ENCODE measurements at regions not wholly inside any gene's neighbourhood (a gene's known extent, or its start where the extent isn't known, plus 50 kb on each side); places are given as distances from the start of the nearest gene placed in this dataset.

DNA sequence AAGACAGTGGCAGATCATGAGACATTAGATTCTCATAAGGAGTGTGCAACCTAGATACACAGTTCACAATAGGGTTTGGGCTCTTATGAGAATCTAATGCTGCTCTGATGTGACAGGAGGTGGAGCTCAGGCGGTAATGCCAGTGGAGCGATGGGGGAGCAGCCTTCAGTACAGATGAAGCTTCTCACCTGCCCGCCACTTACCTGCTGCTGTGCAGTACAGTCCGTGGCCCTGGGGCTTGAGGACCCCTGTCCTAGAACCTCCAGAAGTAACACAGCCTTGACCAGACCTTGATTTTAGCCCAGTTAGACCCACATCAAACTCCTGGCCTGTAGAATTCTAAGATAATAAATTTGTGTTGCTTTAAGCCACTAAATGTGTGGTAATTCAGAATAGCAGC lies 215.1 kb upstream of the MIR17HG start (continued):
- TF ChIP-seq PRDM2 (tag by site-specific recombination; IDR thresholded peaks at IDR 0.05; ENCODE audit: borderline replicate concordance): no peak

GRCh38 chr13:91132786-91133185 lies 214.7 kb upstream of the MIR17HG start:
- Histone ChIP-seq H3K4me3 (ENCODE audit: low read depth, low read length) (no peak overlapping the region), H3K36me3 (ENCODE audit: control insufficient read depth in 2 of 2, insufficient read depth in 1 of 2, low read length in 2 of 2) (no peaks in the 10 kb centered on the region), H3K4me1 (ENCODE audit: control insufficient read depth, insufficient read depth, low read length) (no peaks in the 10 kb centered on the region), H3K27ac (ENCODE audit: extremely low read depth, low read depth, low read length) (no peak overlapping the region), H3K9me3 (ENCODE audit: control insufficient read depth, insufficient read depth, low read depth, low read length) (no peaks in the 10 kb centered on the region)
- ChIA-PET CTCF (no interaction called here), POLR2A (no interaction called here)
- no peak for TF ChIP-seq ZNF792 (tag by site-specific recombination; IDR thresholded peaks at IDR 0.05)
- no peak for TF ChIP-seq ZNF146 (tag by site-specific recombination; IDR thresholded peaks at IDR 0.05)
- TF ChIP-seq ZNF248 (tag by site-specific recombination; IDR thresholded peaks at IDR 0.05): no peak
- TF ChIP-seq ZNF133 (tag by site-specific recombination; IDR thresholded peaks at IDR 0.05): no peak
- no peak for TF ChIP-seq ZNF10 (tag by site-specific recombination; IDR thresholded peaks at IDR 0.05)
- no peak for TF ChIP-seq HOXA7 (CRISPR knock-in tag; IDR thresholded peaks at IDR 0.05; ENCODE audit: borderline replicate concordance)
- no peak for TF ChIP-seq ZNF214 (tag by site-specific recombination; IDR thresholded peaks at IDR 0.05; ENCODE audit: borderline replicate concordance)
- TF ChIP-seq, protein P1, sequence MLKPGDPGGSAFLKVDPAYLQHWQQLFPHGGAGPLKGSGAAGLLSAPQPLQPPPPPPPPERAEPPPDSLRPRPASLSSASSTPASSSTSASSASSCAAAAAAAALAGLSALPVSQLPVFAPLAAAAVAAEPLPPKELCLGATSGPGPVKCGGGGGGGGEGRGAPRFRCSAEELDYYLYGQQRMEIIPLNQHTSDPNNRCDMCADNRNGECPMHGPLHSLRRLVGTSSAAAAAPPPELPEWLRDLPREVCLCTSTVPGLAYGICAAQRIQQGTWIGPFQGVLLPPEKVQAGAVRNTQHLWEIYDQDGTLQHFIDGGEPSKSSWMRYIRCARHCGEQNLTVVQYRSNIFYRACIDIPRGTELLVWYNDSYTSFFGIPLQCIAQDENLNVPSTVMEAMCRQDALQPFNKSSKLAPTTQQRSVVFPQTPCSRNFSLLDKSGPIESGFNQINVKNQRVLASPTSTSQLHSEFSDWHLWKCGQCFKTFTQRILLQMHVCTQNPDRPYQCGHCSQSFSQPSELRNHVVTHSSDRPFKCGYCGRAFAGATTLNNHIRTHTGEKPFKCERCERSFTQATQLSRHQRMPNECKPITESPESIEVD (tag by site-specific recombination; IDR thresholded peaks at IDR 0.05): no peak
- TF ChIP-seq, protein P2, sequence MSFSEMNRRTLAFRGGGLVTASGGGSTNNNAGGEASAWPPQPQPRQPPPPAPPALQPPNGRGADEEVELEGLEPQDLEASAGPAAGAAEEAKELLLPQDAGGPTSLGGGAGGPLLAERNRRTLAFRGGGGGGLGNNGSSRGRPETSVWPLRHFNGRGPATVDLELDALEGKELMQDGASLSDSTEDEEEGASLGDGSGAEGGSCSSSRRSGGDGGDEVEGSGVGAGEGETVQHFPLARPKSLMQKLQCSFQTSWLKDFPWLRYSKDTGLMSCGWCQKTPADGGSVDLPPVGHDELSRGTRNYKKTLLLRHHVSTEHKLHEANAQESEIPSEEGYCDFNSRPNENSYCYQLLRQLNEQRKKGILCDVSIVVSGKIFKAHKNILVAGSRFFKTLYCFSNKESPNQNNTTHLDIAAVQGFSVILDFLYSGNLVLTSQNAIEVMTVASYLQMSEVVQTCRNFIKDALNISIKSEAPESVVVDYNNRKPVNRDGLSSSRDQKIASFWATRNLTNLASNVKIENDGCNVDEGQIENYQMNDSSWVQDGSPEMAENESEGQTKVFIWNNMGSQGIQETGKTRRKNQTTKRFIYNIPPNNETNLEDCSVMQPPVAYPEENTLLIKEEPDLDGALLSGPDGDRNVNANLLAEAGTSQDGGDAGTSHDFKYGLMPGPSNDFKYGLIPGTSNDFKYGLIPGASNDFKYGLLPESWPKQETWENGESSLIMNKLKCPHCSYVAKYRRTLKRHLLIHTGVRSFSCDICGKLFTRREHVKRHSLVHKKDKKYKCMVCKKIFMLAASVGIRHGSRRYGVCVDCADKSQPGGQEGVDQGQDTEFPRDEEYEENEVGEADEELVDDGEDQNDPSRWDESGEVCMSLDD (tag by site-specific recombination; IDR thresholded peaks at IDR 0.05): no peak

- CTCF ChIA-PET: interaction anchor here (0.6 to 2.7 kb wide), 4 partner anchors 51 to 122 kb away, joined by 3 to 26 read pairs (median 4); no protein-coding TSS in a partner anchor
- peak; percentile 67 for TF ChIP-seq ZNF654 (tag by site-specific recombination; IDR thresholded peaks at IDR 0.05; ENCODE audit: low read depth)
- TF ChIP-seq ZNF707 (tag by site-specific recombination; IDR thresholded peaks at IDR 0.05): no peak
- TF ChIP-seq ZNF133 (tag by site-specific recombination; IDR thresholded peaks at IDR 0.05): no peak
- no peak for TF ChIP-seq ZNF473 (tag by site-specific recombination; IDR thresholded peaks at IDR 0.05)
- TF ChIP-seq CTCF (tag by site-specific recombination; IDR thresholded peaks at IDR 0.05): 0 out of 2 replicates have a peak, but pooled peaks have one; percentile 9
- no peaks in the 10 kb centered on the region for H3K36me3 ChIP-seq (ENCODE audit: control insufficient read depth in 2 of 2, insufficient read depth in 1 of 2, low read length in 2 of 2)
Observed at GRCh38 chr13:91133941-91134802, 213.3 kb upstream of the MIR17HG start.

More at GRCh38 chr13:91133941-91134802, 213.3 kb upstream of the MIR17HG start:
- H3K9me3 ChIP-seq (ENCODE audit: control insufficient read depth, insufficient read depth, low read depth, low read length): no peaks in the 10 kb centered on the region
- POLR2A ChIA-PET: no interaction called here
- no peak overlapping the region for H3K4me3 ChIP-seq (ENCODE audit: low read depth, low read length)
- H3K4me1 ChIP-seq (ENCODE audit: control insufficient read depth, insufficient read depth, low read length): no peaks in the 10 kb centered on the region
- no peak overlapping the region for H3K27ac ChIP-seq (ENCODE audit: extremely low read depth, low read depth, low read length)

Data from HEK293 (cell line).